Heart left ventricle (tissue), 13 donors: ENCODE measurements at regions not wholly inside any gene's neighbourhood (a gene's known extent, or its start where the extent isn't known, plus 50 kb on each side); places are given as distances from the start of the nearest gene placed in this dataset.

ENCODE experiments used
- CTCF ChIP-seq, 12 donors: fragments of 200-600 bp; sonication (generic) in 4 of 12; IDR thresholded peaks; one replicate each; pipeline versions ENCODE4 v1.5.0 to v1.8.0; 2018 to 2022; ENCODE audit warnings: antibody characterized with exemption in 12 of 12, mild to moderate bottlenecking in 5 of 12
- POLR2A ChIP-seq, 2 donors: fragments of 450-650 bp; IDR thresholded peaks; one replicate each; pipeline ENCODE4 v1.6.1; 2017; ENCODE audit warnings: antibody characterized with exemption in 2 of 2, mild to moderate bottlenecking in 2 of 2, moderate library complexity in 2 of 2
- donor health status: ischemic (EF 13 %, LVEDD 7.1; RV severe dilation, severe dysfunction).
- donor health status: DM: no; HTN: yes; CAD: no.
- donor health status: DM: no; HTN: no; CAD: no.
- donor health status: ischemic (EF 25% LVEDD 6.9; RV normal size, moderate dysfunction).
- donor health status: ischemic (EF 25% LVEDD 5.7; RV mildly dilated, moderate dysfunction).
- donor health status: ischemic (EF 35%, LVEDD 5.7; RV mildly dilated, moderate dysfunction).
- donor health status: nonischemic (EF 11% LVEDD 7.7; RV severe dilation, severe dysfunction).
- donor health status: DM: yes; HTN: yes; CAD: no.
- donor health status: PGD.
- donor health status: ischemic (EF 29% LVEDD 5.4; RV normal size, mild dysfunction).
- donor health status: nonischemic (EF 23%, LVEDD 6.1; RV moderate dilation, normal function).

GRCh38 chr5:167112556-167112955 lies 1178.9 kb upstream of the WWC1 start:
- TF ChIP-seq CTCF (IDR thresholded peaks at IDR 0.05): no peak
- TF ChIP-seq POLR2A (IDR thresholded peaks at IDR 0.05): no peak
